HepG2 (cell line): ENCODE measurements at regions not wholly inside any gene's neighbourhood (a gene's known extent, or its start where the extent isn't known, plus 50 kb on each side); places are given as distances from the start of the nearest gene placed in this dataset.

ENCODE experiments used
- GATAD2A ChIP-seq: IDR thresholded peaks from 2 replicates; pipeline ENCODE4 v1.6.1; 2016
- HDAC2 ChIP-seq: sonication (generic); formaldehyde crosslinking; IDR thresholded peaks from 2 replicates; pipeline ENCODE4 v1.4.0; 2020; ENCODE audit warnings: missing genetic modification reagents
- JDP2 ChIP-seq: sonication (generic); formaldehyde crosslinking; IDR thresholded peaks from 2 replicates; pipeline ENCODE4 v1.8.1; 2022; ENCODE audit warnings: missing genetic modification reagents, borderline replicate concordance
- KAT2B ChIP-seq: fragments of 150-350 bp; IDR thresholded peaks from 2 replicates; pipeline ENCODE4 v1.6.1; 2014; ENCODE audit warnings: low read depth, low read length, borderline replicate concordance
- KLF15 ChIP-seq: sonication (generic); formaldehyde crosslinking; IDR thresholded peaks from 2 replicates; pipeline ENCODE4 v1.8.1; 2023; ENCODE audit warnings: borderline replicate concordance, mild to moderate bottlenecking, inconsistent platforms, missing genetic modification reagents, mixed read lengths
- KLF9 ChIP-seq: IDR thresholded peaks from 2 replicates; pipeline ENCODE4 v1.6.1; 2016; ENCODE audit warnings: low read depth
- MED1 ChIP-seq: sonication (generic); formaldehyde crosslinking; IDR thresholded peaks from 2 replicates; pipeline ENCODE4 v1.4.0; 2020; ENCODE audit warnings: missing genetic modification reagents
- MYNN ChIP-seq: sonication (generic); formaldehyde crosslinking; IDR thresholded peaks from 2 replicates; pipeline ENCODE4 v1.4.0; 2020; ENCODE audit warnings: mild to moderate bottlenecking, low read depth, missing genetic modification reagents
- RAD21 ChIP-seq: fragments of 450-650 bp; formaldehyde crosslinking; IDR thresholded peaks from 2 replicates; pipeline ENCODE4 v1.5.0; 2020; ENCODE audit warnings: mild to moderate bottlenecking
- TBX3 ChIP-seq: fragments of 450-650 bp; IDR thresholded peaks from 2 replicates; pipeline ENCODE4 v1.6.1; 2017; ENCODE audit warnings: antibody characterized with exemption, mild to moderate bottlenecking, inconsistent platforms, borderline replicate concordance
- ZFP82 ChIP-seq: sonication (generic); formaldehyde crosslinking; IDR thresholded peaks from 2 replicates; pipeline ENCODE4 v1.5.1; 2020; ENCODE audit warnings: mild to moderate bottlenecking, missing genetic modification reagents, borderline replicate concordance
- ZFP90 ChIP-seq: sonication (generic); formaldehyde crosslinking; IDR thresholded peaks from 2 replicates; pipeline ENCODE4 v1.8.0; 2022; ENCODE audit warnings: missing genetic modification reagents, mild to moderate bottlenecking, inconsistent platforms, borderline replicate concordance
- ZMYM4 ChIP-seq: sonication (generic); formaldehyde crosslinking; IDR thresholded peaks from 2 replicates; pipeline ENCODE4 v1.8.1; 2023; ENCODE audit warnings: mild to moderate bottlenecking, missing genetic modification reagents
- ZNF761 ChIP-seq: sonication (generic); formaldehyde crosslinking; conservative IDR thresholded peaks from 2 replicates; pipeline ENCODE4 v1.4.0; 2020; ENCODE audit warnings: mild to moderate bottlenecking, missing genetic modification reagents
- ZNF816 ChIP-seq: sonication (generic); formaldehyde crosslinking; IDR thresholded peaks from 2 replicates; pipeline ENCODE4 v1.8.0; 2022; ENCODE audit warnings: missing genetic modification reagents, mild to moderate bottlenecking, borderline replicate concordance
- ZSCAN21 ChIP-seq: sonication (generic); formaldehyde crosslinking; IDR thresholded peaks from 2 replicates; pipeline ENCODE4 v1.8.0; 2022; ENCODE audit warnings: mild to moderate bottlenecking, missing genetic modification reagents, moderate library complexity, borderline replicate concordance
- TF ChIP-seq, protein P1 (sequence below): sonication (generic); formaldehyde crosslinking; conservative IDR thresholded peaks from 2 replicates; pipeline ENCODE4 v1.4.0; 2020; ENCODE audit warnings: mild to moderate bottlenecking, missing genetic modification reagents, moderate library complexity
- TF ChIP-seq, protein P2 (sequence below): sonication (generic); formaldehyde crosslinking; IDR thresholded peaks from 2 replicates; pipeline ENCODE4 v1.9.0; 2021; ENCODE audit warnings: mild to moderate bottlenecking, missing genetic modification reagents

DNA sequence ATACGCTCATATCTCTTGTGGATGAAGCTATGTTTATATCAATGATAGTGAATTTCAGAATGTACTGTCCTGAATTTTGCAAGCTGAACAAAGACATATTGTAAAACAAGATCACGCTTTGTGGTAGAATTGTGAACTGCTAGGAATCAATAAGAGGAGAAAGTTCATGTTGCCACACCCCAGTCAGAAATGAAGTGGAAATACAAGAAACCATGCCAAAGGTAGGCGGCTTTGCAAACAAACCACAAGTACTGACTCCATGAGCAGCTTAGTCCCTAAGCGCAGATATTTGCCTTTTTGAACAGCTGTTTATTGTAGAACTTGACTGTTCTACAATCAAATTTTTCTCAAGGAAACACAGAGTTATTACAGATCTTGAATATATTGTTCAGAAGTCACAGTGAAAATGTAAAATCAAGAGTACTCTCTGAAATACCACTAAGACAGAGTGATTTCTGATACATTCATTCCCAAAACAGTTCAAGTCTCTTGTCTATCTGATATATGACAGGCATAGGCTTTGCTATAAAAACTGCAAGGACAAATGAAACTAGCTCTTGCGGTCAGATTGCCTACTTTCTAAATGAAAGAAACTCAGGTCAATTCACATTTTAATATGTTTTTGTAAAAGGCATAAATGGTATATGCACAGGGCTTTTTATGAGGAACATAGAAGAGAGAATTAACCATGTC lies 120.9 kb upstream of the CDH19 start (continued):
- TF ChIP-seq JDP2 (CRISPR knock-in tag) = no peak
- no peak for TF ChIP-seq KLF15 (CRISPR knock-in tag)
- TF ChIP-seq, protein P1, sequence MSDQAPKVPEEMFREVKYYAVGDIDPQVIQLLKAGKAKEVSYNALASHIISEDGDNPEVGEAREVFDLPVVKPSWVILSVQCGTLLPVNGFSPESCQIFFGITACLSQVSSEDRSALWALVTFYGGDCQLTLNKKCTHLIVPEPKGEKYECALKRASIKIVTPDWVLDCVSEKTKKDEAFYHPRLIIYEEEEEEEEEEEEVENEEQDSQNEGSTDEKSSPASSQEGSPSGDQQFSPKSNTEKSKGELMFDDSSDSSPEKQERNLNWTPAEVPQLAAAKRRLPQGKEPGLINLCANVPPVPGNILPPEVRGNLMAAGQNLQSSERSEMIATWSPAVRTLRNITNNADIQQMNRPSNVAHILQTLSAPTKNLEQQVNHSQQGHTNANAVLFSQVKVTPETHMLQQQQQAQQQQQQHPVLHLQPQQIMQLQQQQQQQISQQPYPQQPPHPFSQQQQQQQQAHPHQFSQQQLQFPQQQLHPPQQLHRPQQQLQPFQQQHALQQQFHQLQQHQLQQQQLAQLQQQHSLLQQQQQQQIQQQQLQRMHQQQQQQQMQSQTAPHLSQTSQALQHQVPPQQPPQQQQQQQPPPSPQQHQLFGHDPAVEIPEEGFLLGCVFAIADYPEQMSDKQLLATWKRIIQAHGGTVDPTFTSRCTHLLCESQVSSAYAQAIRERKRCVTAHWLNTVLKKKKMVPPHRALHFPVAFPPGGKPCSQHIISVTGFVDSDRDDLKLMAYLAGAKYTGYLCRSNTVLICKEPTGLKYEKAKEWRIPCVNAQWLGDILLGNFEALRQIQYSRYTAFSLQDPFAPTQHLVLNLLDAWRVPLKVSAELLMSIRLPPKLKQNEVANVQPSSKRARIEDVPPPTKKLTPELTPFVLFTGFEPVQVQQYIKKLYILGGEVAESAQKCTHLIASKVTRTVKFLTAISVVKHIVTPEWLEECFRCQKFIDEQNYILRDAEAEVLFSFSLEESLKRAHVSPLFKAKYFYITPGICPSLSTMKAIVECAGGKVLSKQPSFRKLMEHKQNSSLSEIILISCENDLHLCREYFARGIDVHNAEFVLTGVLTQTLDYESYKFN (CRISPR knock-in tag) = peak; percentile 90
- TF ChIP-seq MED1 (CRISPR knock-in tag) = 0 out of 2 replicates have a peak, but pooled peaks have one; percentile 33
- peak; percentile 54; the same call in 1 of the 2 replicates for TF ChIP-seq HDAC2
- peak; percentile 97 for TF ChIP-seq ZSCAN21 (CRISPR knock-in tag)
- no peak for TF ChIP-seq ZFP82 (CRISPR knock-in tag)
- TF ChIP-seq, protein P2, sequence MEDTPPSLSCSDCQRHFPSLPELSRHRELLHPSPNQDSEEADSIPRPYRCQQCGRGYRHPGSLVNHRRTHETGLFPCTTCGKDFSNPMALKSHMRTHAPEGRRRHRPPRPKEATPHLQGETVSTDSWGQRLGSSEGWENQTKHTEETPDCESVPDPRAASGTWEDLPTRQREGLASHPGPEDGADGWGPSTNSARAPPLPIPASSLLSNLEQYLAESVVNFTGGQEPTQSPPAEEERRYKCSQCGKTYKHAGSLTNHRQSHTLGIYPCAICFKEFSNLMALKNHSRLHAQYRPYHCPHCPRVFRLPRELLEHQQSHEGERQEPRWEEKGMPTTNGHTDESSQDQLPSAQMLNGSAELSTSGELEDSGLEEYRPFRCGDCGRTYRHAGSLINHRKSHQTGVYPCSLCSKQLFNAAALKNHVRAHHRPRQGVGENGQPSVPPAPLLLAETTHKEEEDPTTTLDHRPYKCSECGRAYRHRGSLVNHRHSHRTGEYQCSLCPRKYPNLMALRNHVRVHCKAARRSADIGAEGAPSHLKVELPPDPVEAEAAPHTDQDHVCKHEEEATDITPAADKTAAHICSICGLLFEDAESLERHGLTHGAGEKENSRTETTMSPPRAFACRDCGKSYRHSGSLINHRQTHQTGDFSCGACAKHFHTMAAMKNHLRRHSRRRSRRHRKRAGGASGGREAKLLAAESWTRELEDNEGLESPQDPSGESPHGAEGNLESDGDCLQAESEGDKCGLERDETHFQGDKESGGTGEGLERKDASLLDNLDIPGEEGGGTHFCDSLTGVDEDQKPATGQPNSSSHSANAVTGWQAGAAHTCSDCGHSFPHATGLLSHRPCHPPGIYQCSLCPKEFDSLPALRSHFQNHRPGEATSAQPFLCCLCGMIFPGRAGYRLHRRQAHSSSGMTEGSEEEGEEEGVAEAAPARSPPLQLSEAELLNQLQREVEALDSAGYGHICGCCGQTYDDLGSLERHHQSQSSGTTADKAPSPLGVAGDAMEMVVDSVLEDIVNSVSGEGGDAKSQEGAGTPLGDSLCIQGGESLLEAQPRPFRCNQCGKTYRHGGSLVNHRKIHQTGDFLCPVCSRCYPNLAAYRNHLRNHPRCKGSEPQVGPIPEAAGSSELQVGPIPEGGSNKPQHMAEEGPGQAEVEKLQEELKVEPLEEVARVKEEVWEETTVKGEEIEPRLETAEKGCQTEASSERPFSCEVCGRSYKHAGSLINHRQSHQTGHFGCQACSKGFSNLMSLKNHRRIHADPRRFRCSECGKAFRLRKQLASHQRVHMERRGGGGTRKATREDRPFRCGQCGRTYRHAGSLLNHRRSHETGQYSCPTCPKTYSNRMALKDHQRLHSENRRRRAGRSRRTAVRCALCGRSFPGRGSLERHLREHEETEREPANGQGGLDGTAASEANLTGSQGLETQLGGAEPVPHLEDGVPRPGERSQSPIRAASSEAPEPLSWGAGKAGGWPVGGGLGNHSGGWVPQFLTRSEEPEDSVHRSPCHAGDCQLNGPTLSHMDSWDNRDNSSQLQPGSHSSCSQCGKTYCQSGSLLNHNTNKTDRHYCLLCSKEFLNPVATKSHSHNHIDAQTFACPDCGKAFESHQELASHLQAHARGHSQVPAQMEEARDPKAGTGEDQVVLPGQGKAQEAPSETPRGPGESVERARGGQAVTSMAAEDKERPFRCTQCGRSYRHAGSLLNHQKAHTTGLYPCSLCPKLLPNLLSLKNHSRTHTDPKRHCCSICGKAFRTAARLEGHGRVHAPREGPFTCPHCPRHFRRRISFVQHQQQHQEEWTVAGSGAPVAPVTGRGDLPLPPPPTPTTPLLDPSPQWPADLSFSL (CRISPR knock-in tag) = no peak
- TF ChIP-seq ZFP90 (CRISPR knock-in tag) = no peak
- peak; percentile 43; the same call in 1 of the 2 replicates for TF ChIP-seq ZMYM4 (CRISPR knock-in tag)
- no peak for TF ChIP-seq TBX3
- TF ChIP-seq KAT2B = peak; percentile 46; the same call in 1 of the 2 replicates
- no peak for TF ChIP-seq ZNF761 (CRISPR knock-in tag)
- TF ChIP-seq MYNN = no peak
- no peak for TF ChIP-seq ZNF816 (CRISPR knock-in tag)
- peak; percentile 93 for TF ChIP-seq GATAD2A (CRISPR knock-in tag)
- 0 out of 2 replicates have a peak, but pooled peaks have one; percentile 10 for TF ChIP-seq RAD21 (CRISPR knock-in tag)
- no peak for TF ChIP-seq KLF9 (CRISPR knock-in tag)
